ENCODE measurements at regions not wholly inside any gene's neighbourhood (a gene's known extent, or its start where the extent isn't known, plus 50 kb on each side); places are given as distances from the start of the nearest gene placed in this dataset.

DNA sequence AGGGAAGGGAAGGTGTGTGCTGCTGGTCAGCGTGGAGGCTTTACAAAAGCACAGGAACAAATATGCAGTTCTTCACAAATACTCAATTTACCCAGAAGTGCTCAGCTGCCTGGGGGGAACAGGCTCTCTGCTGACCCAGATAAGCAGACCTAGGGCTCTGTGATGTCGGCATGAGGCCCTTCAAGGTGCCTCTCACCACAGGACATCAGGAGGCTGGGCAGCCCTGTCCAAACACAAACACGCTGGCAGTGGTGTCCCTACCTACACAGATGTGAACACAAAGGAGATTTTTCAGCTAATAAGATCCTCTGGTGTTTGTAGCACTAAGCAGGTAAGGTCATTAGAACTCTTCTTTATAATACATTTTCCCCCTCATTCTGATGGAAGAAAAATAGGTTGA lies 243.0 kb upstream of the PROX1 start:
- Histone ChIP-seq H3K9ac (ENCODE audit: low read length in 3 of 3) (no peak overlapping the region), H3K27me3 (ENCODE audit: control insufficient read depth, insufficient read depth, low read length) (no peaks in the 10 kb centered on the region), H3K36me3 (ENCODE audit: control insufficient read depth in 2 of 3, insufficient read depth in 3 of 3, low read length in 3 of 3) (no peaks in the 10 kb centered on the region), H3K4me1 (ENCODE audit: control insufficient read depth in 2 of 3, insufficient read depth in 2 of 3, low read depth in 1 of 3, low read length in 3 of 3) (no peaks in the 10 kb centered on the region), H3K9me3 (ENCODE audit: control insufficient read depth in 2 of 3, insufficient read depth in 1 of 3, low read length in 3 of 3) (peaks cover 0 to 3% (median 0%) of the 10 kb centered on the region in 3 donors), H3K4me3 (ENCODE audit: low read length in 3 of 3) (no peak overlapping the region), H3K27ac (ENCODE audit: low read depth in 2 of 2, low read length in 2 of 2) (no peak overlapping the region)
- intact Hi-C loops (cut with DNase I): no loop called here
- no peak for FAIRE-seq
- TF ChIP-seq, protein P1, sequence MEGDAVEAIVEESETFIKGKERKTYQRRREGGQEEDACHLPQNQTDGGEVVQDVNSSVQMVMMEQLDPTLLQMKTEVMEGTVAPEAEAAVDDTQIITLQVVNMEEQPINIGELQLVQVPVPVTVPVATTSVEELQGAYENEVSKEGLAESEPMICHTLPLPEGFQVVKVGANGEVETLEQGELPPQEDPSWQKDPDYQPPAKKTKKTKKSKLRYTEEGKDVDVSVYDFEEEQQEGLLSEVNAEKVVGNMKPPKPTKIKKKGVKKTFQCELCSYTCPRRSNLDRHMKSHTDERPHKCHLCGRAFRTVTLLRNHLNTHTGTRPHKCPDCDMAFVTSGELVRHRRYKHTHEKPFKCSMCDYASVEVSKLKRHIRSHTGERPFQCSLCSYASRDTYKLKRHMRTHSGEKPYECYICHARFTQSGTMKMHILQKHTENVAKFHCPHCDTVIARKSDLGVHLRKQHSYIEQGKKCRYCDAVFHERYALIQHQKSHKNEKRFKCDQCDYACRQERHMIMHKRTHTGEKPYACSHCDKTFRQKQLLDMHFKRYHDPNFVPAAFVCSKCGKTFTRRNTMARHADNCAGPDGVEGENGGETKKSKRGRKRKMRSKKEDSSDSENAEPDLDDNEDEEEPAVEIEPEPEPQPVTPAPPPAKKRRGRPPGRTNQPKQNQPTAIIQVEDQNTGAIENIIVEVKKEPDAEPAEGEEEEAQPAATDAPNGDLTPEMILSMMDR (IDR thresholded peaks at IDR 0.05; ENCODE audit: borderline replicate concordance, extremely low read depth, insufficient read depth): no peak
- DNase-seq: no peak

- FAIRE-seq: no peak
- Histone ChIP-seq H3K4me1 (ENCODE audit: control insufficient read depth in 2 of 3, insufficient read depth in 2 of 3, low read depth in 1 of 3, low read length in 3 of 3) (no peaks in the 10 kb centered on the region), H3K36me3 (ENCODE audit: control insufficient read depth in 2 of 3, insufficient read depth in 3 of 3, low read length in 3 of 3) (no peaks in the 10 kb centered on the region), H3K27me3 (ENCODE audit: control insufficient read depth, insufficient read depth, low read length) (no peaks in the 10 kb centered on the region), H3K27ac (ENCODE audit: low read depth in 2 of 2, low read length in 2 of 2) (no peak overlapping the region), H3K9ac (ENCODE audit: low read length in 3 of 3) (no peak overlapping the region), H3K4me3 (ENCODE audit: low read length in 3 of 3) (no peak overlapping the region), H3K9me3 (ENCODE audit: control insufficient read depth in 2 of 3, insufficient read depth in 1 of 3, low read length in 3 of 3) (peaks cover 0 to 3% (median 0%) of the 10 kb centered on the region in 3 donors)
- TF ChIP-seq, protein P1 (IDR thresholded peaks at IDR 0.05; ENCODE audit: borderline replicate concordance, extremely low read depth, insufficient read depth): no peak
- DNase-seq: no peak
- intact Hi-C loops (cut with DNase I): no loop called here
These were observed 242.3 kb upstream of the PROX1 start for GRCh38 chr1:213745451-213745850.

- Histone ChIP-seq H3K9ac (ENCODE audit: low read length in 3 of 3) (no peak overlapping the region), H3K27ac (ENCODE audit: low read depth in 2 of 2, low read length in 2 of 2) (no peak overlapping the region), H3K9me3 (ENCODE audit: control insufficient read depth in 2 of 3, insufficient read depth in 1 of 3, low read length in 3 of 3) (peaks cover 0 to 6% (median 0%) of the 10 kb centered on the region in 3 donors), H3K4me1 (ENCODE audit: control insufficient read depth in 2 of 3, insufficient read depth in 2 of 3, low read depth in 1 of 3, low read length in 3 of 3) (no peaks in the 10 kb centered on the region), H3K4me3 (ENCODE audit: low read length in 3 of 3) (no peak overlapping the region), H3K27me3 (ENCODE audit: control insufficient read depth, insufficient read depth, low read length) (no peaks in the 10 kb centered on the region), H3K36me3 (ENCODE audit: control insufficient read depth in 2 of 3, insufficient read depth in 3 of 3, low read length in 3 of 3) (no peaks in the 10 kb centered on the region)
- intact Hi-C loops (cut with DNase I): no loop called here
- TF ChIP-seq, protein P1 (IDR thresholded peaks at IDR 0.05; ENCODE audit: borderline replicate concordance, extremely low read depth, insufficient read depth): no peak
- DNase-seq (no peak), FAIRE-seq (no peak)
These were observed 238.2 kb upstream of the PROX1 start for GRCh38 chr1:213749558-213749957.

Data from kidney (tissue), 13 donors.